ENCODE measurements at regions not wholly inside any gene's neighbourhood (a gene's known extent, or its start where the extent isn't known, plus 50 kb on each side); places are given as distances from the start of the nearest gene placed in this dataset.

DNA sequence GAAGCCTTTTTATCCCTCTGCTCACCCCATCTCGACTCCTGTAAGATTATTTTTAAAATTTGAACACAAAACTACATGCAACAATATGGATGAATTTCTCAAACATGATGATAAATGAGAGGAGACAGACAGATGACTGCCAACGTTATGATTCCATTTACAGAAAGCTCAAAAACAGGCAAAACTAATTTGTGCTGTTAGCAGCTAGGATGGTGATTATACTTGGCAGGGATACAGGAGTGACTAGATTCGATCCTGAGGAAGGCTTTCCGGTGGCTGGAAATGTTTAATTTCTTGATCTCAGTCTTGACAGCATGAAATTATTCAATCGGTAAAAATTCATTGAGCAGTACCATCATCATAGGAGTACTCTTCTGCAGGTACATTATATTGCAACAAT lies 163.4 kb upstream of the SH3BP4 start:
- TF ChIP-seq, protein P1, sequence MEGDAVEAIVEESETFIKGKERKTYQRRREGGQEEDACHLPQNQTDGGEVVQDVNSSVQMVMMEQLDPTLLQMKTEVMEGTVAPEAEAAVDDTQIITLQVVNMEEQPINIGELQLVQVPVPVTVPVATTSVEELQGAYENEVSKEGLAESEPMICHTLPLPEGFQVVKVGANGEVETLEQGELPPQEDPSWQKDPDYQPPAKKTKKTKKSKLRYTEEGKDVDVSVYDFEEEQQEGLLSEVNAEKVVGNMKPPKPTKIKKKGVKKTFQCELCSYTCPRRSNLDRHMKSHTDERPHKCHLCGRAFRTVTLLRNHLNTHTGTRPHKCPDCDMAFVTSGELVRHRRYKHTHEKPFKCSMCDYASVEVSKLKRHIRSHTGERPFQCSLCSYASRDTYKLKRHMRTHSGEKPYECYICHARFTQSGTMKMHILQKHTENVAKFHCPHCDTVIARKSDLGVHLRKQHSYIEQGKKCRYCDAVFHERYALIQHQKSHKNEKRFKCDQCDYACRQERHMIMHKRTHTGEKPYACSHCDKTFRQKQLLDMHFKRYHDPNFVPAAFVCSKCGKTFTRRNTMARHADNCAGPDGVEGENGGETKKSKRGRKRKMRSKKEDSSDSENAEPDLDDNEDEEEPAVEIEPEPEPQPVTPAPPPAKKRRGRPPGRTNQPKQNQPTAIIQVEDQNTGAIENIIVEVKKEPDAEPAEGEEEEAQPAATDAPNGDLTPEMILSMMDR (conservative IDR thresholded peaks at IDR 0.05; ENCODE audit: low read length): no peak
- TF ChIP-seq EZH2phosphoT487 (IDR thresholded peaks at IDR 0.05; ENCODE audit: borderline replicate concordance): no peak

Data from Loucy (cell line).